ENCODE measurements at regions not wholly inside any gene's neighbourhood (a gene's known extent, or its start where the extent isn't known, plus 50 kb on each side); places are given as distances from the start of the nearest gene placed in this dataset.

GRCh38 chr20:59428441-59429205 lies 128.2 kb downstream of the EDN3 start:
- peaks cover 2% of the 10 kb centered on the region for H3K4me1 Mint-ChIP-seq (ENCODE audit: unreplicated experiment)
- no peak for DNase-seq (ENCODE audit: low spot score)
- H3K4me3 Mint-ChIP-seq (ENCODE audit: unreplicated experiment) = no peak overlapping the region
- H3K9me3 Mint-ChIP-seq (ENCODE audit: unreplicated experiment) = no peaks in the 10 kb centered on the region
- peak; percentile 43 for TF ChIP-seq CTCF (IDR thresholded peaks at IDR 0.05; ENCODE audit: unreplicated experiment)
- H3K27me3 Mint-ChIP-seq (ENCODE audit: unreplicated experiment) = peaks cover 2% of the 10 kb centered on the region
- H3K27ac Mint-ChIP-seq (ENCODE audit: unreplicated experiment) = no peak overlapping the region
- H3K36me3 Mint-ChIP-seq (ENCODE audit: low read depth, unreplicated experiment) = no peaks in the 10 kb centered on the region

GRCh38 chr20:59429396-59429795 lies 129.0 kb downstream of the EDN3 start:
- Mint-ChIP-seq H3K4me1 (ENCODE audit: unreplicated experiment) (peaks cover 2% of the 10 kb centered on the region), H3K36me3 (ENCODE audit: low read depth, unreplicated experiment) (no peaks in the 10 kb centered on the region), H3K27me3 (ENCODE audit: unreplicated experiment) (peaks cover 2% of the 10 kb centered on the region), H3K9me3 (ENCODE audit: unreplicated experiment) (no peaks in the 10 kb centered on the region), H3K4me3 (ENCODE audit: unreplicated experiment) (no peak overlapping the region), H3K27ac (ENCODE audit: unreplicated experiment) (no peak overlapping the region)
- DNase-seq (ENCODE audit: low spot score) = no peak
- no peak for TF ChIP-seq CTCF (IDR thresholded peaks at IDR 0.05; ENCODE audit: unreplicated experiment)

GRCh38 chr20:59431014-59431413 lies 130.6 kb downstream of the EDN3 start:
- no peaks in the 10 kb centered on the region for H3K9me3 Mint-ChIP-seq (ENCODE audit: unreplicated experiment)
- no peak overlapping the region for H3K27ac Mint-ChIP-seq (ENCODE audit: unreplicated experiment)
- H3K27me3 Mint-ChIP-seq (ENCODE audit: unreplicated experiment) = peaks cover 2% of the 10 kb centered on the region
- peaks cover 5% of the 10 kb centered on the region for H3K4me1 Mint-ChIP-seq (ENCODE audit: unreplicated experiment)
- H3K4me3 Mint-ChIP-seq (ENCODE audit: unreplicated experiment) = no peak overlapping the region
- no peak for DNase-seq (ENCODE audit: low spot score)
- no peak for TF ChIP-seq CTCF (IDR thresholded peaks at IDR 0.05; ENCODE audit: unreplicated experiment)
- no peaks in the 10 kb centered on the region for H3K36me3 Mint-ChIP-seq (ENCODE audit: low read depth, unreplicated experiment)

DNA sequence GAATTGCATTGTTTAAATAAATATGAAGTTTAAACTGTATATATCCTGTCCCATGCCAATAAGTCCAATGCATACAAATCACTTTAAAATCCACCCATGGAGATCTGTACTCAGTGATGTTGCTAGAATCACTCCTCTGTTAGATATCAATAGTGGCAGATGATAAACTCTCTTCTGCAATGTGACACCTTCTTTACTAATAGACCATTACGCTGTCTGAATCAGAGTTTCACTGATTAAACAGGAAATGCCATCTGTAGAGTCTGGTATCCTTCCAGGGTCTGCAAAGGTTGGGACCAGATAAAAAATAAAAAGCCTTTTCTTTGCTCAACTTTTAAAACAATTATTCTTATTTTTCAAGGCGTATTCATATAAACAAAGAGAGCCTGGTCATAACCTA lies 134.5 kb downstream of the EDN3 start:
- DNase-seq (ENCODE audit: low spot score) = no peak
- H3K27me3 Mint-ChIP-seq (ENCODE audit: unreplicated experiment) = no peaks in the 10 kb centered on the region
- no peaks in the 10 kb centered on the region for H3K9me3 Mint-ChIP-seq (ENCODE audit: unreplicated experiment)
- peaks cover 5% of the 10 kb centered on the region for H3K4me1 Mint-ChIP-seq (ENCODE audit: unreplicated experiment)
- no peak for TF ChIP-seq CTCF (IDR thresholded peaks at IDR 0.05; ENCODE audit: unreplicated experiment)
- H3K4me3 Mint-ChIP-seq (ENCODE audit: unreplicated experiment) = no peak overlapping the region
- H3K36me3 Mint-ChIP-seq (ENCODE audit: low read depth, unreplicated experiment) = no peaks in the 10 kb centered on the region
- H3K27ac Mint-ChIP-seq (ENCODE audit: unreplicated experiment) = no peak overlapping the region

- Mint-ChIP-seq H3K4me3 (ENCODE audit: unreplicated experiment) (no peak overlapping the region), H3K9me3 (ENCODE audit: unreplicated experiment) (no peaks in the 10 kb centered on the region), H3K27ac (ENCODE audit: unreplicated experiment) (no peak overlapping the region), H3K4me1 (ENCODE audit: unreplicated experiment) (peaks cover 5% of the 10 kb centered on the region), H3K36me3 (ENCODE audit: low read depth, unreplicated experiment) (no peaks in the 10 kb centered on the region), H3K27me3 (ENCODE audit: unreplicated experiment) (no peaks in the 10 kb centered on the region)
- no peak for TF ChIP-seq CTCF (IDR thresholded peaks at IDR 0.05; ENCODE audit: unreplicated experiment)
- DNase-seq (ENCODE audit: low spot score) = no peak
Measured at GRCh38 chr20:59435518-59435917, 135.1 kb downstream of the EDN3 start.
